Medulla oblongata (tissue), 1 donor: ENCODE measurements at regions not wholly inside any gene's neighbourhood (a gene's known extent, or its start where the extent isn't known, plus 50 kb on each side); places are given as distances from the start of the nearest gene placed in this dataset.
"Not testable (repeated sequence)": the region's sequence is repeated elsewhere in the genome, so short reads cannot be mapped to it uniquely, and the experiment has no call there.

ENCODE experiments used
- DNase-seq: peaks from one replicate; pipeline ENCODE4 v3.0.0-alpha.2; 2015; ENCODE audit errors: extremely low spot score

- no peak for DNase-seq
Measured at GRCh38 chr6:144767051-144767450, 481.9 kb downstream of the UTRN start.

- no peak for DNase-seq
Measured at GRCh38 chr6:144768551-144769075, 483.5 kb downstream of the UTRN start.

DNA sequence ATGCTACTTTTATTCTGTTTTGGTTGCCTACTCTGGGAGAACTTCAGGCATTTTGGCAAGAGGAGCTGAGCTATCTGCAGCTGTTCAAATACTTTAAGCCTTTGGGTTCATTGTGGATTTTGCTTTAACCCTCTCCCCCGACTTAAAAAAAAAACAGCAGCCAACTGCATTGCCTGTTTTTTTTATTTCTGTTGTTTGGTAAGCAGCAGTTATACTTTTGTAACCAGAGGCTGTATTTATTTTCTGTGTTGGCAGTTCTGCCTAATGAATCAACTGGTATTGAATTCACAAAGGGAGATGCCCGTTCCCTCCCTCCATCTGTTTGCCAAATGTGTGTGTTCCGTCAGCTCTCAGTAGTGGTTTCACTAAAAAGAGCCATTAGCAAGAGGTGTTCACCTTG, 484.0 kb downstream of the UTRN start:
- DNase-seq: peak; percentile 10

GRCh38 chr6:144776031-144776819, 491.1 kb downstream of the UTRN start:
- no peak for DNase-seq

DNA sequence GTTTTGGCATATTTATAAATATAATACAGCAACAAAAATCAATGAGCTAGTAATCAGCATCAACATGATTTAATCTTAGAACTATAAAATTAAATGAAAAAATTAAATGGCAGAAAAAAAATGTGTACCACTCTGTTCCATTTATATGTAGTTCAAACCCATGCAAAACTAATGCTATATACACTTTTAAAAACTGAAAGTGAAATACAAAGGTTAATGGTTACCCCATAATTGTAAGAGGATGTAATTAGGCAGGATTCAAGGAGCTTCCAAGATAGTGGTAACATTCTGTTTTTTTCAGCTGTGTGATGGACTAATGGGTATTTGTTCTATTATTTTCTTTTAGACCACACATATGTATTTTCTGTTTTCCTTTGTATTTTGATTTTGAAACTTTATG, 492.1 kb downstream of the UTRN start:
- DNase-seq: no peak

- DNase-seq: no peak
Measured at GRCh38 chr6:144778056-144778455, 492.9 kb downstream of the UTRN start.

- DNase-seq: no peak
Measured at GRCh38 chr6:144778773-144779492, 493.8 kb downstream of the UTRN start.

DNA sequence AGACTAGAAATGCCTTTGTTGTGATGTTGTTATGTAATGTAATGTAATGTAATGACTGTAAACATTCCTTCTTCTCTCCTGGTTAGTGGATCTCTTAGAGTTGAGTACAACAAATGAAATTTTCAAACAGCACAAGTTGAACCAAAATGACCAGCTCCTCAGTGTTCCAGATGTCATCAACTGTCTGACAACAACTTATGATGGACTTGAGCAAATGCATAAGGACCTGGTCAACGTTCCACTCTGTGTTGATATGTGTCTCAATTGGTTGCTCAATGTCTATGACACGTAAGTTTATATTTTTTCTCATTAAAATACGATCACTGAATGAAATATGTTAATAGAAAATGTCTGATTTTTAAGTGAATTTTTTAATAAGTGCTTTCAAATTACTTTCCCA, 496.7 kb downstream of the UTRN start:
- DNase-seq: no peak

GRCh38 chr6:144782634-144783033, 497.5 kb downstream of the UTRN start:
- no peak for DNase-seq

DNA sequence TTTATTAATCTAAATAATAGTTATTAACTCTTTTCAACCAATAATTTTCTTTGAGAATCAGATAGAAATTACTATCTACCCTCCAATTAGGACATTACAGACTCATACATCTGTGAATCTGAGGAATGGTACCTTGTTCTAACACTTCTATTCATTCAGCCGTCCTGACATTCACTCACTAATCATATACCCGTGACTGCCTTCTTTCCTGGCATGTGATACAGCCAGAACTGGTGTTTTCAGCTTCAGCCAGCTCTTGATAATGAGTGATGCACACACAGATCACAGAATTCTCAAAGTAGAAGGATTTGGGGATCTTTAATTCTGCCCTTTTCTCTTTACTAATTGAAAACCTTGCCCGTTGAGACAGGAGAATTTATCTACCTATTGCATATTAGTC, 499.9 kb downstream of the UTRN start:
- DNase-seq: no peak

DNA sequence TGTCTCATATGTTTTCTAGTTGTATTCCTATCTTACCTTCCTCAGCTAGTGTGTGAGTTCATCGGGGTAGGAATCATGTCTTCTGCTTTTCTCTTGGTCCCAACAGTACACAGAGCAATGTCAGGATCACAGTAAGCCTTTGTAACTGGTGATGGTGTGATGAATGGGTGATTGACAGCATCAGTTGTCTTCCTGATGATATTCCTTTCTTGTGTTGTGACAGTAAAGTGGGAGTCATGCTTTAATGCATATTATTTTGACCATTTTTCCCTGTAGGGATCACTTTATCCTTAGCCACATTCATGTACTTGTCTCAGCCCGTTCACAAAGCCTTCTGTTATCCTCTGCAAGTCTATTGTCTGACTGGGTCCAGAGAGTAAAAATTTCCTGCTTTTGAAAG, 501.7 kb downstream of the UTRN start:
- DNase-seq: no peak

- DNase-seq: no peak
Measured at GRCh38 chr6:144793744-144794143, 508.6 kb downstream of the UTRN start.

GRCh38 chr6:144795022-144795421, 509.9 kb downstream of the UTRN start:
- not testable (repeated sequence) for DNase-seq

DNA sequence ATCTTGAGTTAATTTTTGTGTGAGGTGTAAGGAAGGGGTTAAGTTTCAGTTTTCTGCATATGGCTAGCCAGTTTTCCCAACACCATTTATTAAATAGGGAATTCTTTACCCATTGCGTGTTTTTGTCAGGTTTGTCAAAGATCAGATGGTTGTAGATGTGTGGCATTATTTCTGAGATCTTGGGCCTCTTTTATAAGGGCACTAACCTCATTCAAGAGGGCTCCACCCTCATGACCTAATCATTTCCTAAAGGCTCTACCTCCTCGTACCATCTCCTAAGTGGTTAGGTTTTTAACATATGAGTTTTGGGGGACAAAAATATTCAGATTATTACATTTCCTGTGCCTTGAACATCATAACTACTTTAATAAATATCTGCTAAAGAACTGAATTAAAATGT, 510.9 kb downstream of the UTRN start:
- no peak for DNase-seq

- DNase-seq: no peak
Measured at GRCh38 chr6:144797881-144798589, 512.9 kb downstream of the UTRN start.

- DNase-seq: no peak
Measured at GRCh38 chr6:144804246-144804790, 519.2 kb downstream of the UTRN start.

DNA sequence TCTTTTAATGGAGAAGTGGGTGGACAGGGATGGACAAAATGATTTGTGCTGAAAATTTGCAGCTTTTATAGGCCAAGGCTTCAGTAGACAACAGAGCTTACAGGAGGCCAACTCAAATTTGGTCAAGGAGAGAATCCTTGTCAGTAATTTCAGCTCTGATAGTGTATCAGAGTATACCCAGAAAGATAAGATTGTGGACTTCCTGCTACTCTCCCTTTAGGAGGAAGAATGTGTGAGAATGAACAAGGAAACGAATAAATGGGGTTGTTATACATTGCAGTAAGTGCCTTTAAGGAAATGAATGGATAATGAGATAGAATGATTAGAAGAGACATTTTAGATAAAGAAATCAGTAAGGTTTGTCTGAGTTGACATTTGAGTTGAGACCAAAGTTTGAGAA, 519.9 kb downstream of the UTRN start:
- no peak for DNase-seq

- DNase-seq: no peak
Measured at GRCh38 chr6:144806222-144806621, 521.1 kb downstream of the UTRN start.

DNA sequence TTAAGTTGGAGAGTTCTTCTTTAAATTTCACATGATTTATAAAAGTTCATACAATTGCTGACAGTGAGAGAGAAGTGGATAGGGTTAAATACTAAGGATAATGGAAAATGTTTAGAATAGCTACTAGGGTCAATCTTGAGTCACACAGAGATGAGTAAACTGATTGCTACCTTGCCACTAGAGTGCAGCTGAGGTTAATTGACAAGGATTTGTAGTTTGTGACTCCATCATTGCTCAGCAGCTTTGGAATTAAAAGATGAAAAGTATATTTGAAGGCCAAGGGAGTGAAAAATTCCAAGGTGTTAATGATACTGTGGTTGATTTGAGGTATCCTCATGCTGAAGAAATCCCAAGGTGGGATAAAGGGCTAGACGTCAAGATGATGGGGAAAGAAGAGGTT, 524.0 kb downstream of the UTRN start:
- DNase-seq: no peak

- no peak for DNase-seq
Measured at GRCh38 chr6:144809969-144810368, 524.8 kb downstream of the UTRN start.

DNA sequence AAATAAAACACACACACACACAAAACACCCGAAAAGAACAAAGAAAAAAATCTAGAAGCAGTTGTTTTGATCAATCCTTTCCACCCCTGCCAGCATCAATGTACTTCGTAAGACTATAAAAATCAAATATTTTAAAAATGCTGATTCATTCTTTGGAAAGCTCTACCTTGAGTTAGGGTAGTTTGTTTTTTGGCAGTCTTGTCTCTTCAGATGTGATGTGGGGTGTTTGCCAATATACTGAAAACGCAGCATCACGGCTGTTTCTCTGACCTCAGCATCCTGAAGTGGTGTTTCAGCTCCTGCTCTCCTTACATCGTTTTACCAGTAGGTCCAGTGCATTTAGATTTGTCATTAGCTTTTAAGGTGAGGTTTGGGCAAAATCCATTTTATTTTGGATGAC, 526.0 kb downstream of the UTRN start:
- no peak for DNase-seq

- no peak for DNase-seq
Measured at GRCh38 chr6:144816936-144817335, 531.8 kb downstream of the UTRN start.
